A549 (cell line): ENCODE measurements at regions not wholly inside any gene's neighbourhood (a gene's known extent, or its start where the extent isn't known, plus 50 kb on each side); places are given as distances from the start of the nearest gene placed in this dataset.

Experiments used
- ATAC-seq, 2 experiments: fragments of 200-7000 bp in 1 of 2; fragments of >200 bp in 1 of 2; cut with Nextera tagmentation in 1 of 2; cut with Tn5 transposase in 1 of 2; 3 replicates each; pipeline versions ENCODE4 v1.8.0 to v1.9.1; 2018 to 2020; ENCODE audit warnings: mild to moderate bottlenecking in 1 of 2, moderate library complexity in 1 of 2
- CTCF ChIA-PET: fragments of 300-600 bp; sonication (Branson Sonifier 250); formaldehyde crosslinking; extraction: SDS; loops from one replicate; lab custom pipeline; 2021; ENCODE audit warnings: antibody characterized with exemption, inconsistent platforms; lab: Yijun Ruan, JAX
- POLR2A ChIA-PET: fragments of 350-600 bp; formaldehyde crosslinking; extraction: SDS; loops from one replicate; lab custom pipeline; 2021; ENCODE audit warnings: antibody characterized with exemption, inconsistent platforms; lab: Yijun Ruan, JAX
- DNase-seq, 2 experiments: peaks; one replicate each; pipeline versions ENCODE4 v3.0.0 to v3.0.0-alpha.2; 2011 to 2016; ENCODE audit warnings: low read depth in 1 of 2, low spot score in 1 of 2
- FAIRE-seq: peaks from 2 replicates; lab custom pipeline; 2011; peaks lifted over from hg19 to GRCh38; lab: Jason Lieb, UNC
- H3K27ac ChIP-seq, 2 experiments: fragments of >200 bp; sonication (Bioruptor Twin); formaldehyde crosslinking; 3 replicates each; pipeline ENCODE4 v1.5.1; 2016 to 2017
- H3K4me1 ChIP-seq: fragments of >200 bp; sonication (Bioruptor Twin); formaldehyde crosslinking; 3 replicates; pipeline ENCODE4 v1.6.1; 2016
- H3K4me2 ChIP-seq: fragments of >200 bp; sonication (Bioruptor Twin); formaldehyde crosslinking; 3 replicates; pipeline ENCODE4 v1.6.1; 2016
- H3K4me3 ChIP-seq: fragments of >200 bp; sonication (Bioruptor Twin); formaldehyde crosslinking; 3 replicates; pipeline ENCODE4 v1.5.1; 2016
- H3K9me3 ChIP-seq: fragments of >200 bp; sonication (Bioruptor Twin); formaldehyde crosslinking; 3 replicates; pipeline ENCODE4 v1.6.1; 2016
- BHLHE40 ChIP-seq: IDR thresholded peaks from 2 replicates; pipeline ENCODE4 v1.6.1; 2012; ENCODE audit warnings: low read depth, low read length, inconsistent platforms
- CBX8 ChIP-seq: fragments of 200-600 bp; sonication (generic); IDR thresholded peaks from 2 replicates; pipeline ENCODE4 v1.6.1; 2016
- CHD4 ChIP-seq: fragments of 200-600 bp; sonication (generic); IDR thresholded peaks from 2 replicates; pipeline ENCODE4 v1.6.1; 2016; ENCODE audit warnings: antibody characterized with exemption, mild to moderate bottlenecking, borderline replicate concordance
- EHMT2 ChIP-seq: fragments of 200-600 bp; sonication (generic); IDR thresholded peaks from 2 replicates; pipeline ENCODE4 v1.6.1; 2016; ENCODE audit warnings: antibody characterized with exemption, low read depth, mild to moderate bottlenecking, moderate library complexity
- FOSL2 ChIP-seq, 2 experiments: fragments of 450-650 bp in 1 of 2; fragments of >200 bp in 1 of 2; sonication (Bioruptor Twin) in 1 of 2; formaldehyde crosslinking; IDR thresholded peaks; 2 replicates each; pipeline versions ENCODE4 v1.5.0 to v1.6.1; 2016 to 2020; ENCODE audit warnings: mild to moderate bottlenecking in 1 of 2, moderate library complexity in 1 of 2
- HES2 ChIP-seq: fragments of >200 bp; sonication (Bioruptor Twin); formaldehyde crosslinking; IDR thresholded peaks from 2 replicates; pipeline ENCODE4 v1.6.1; 2016
- HEYL ChIP-seq: fragments of 250-450 bp; sonication (Bioruptor Pico); IDR thresholded peaks from 2 replicates; pipeline ENCODE4 v1.8.0; 2021; ENCODE audit warnings: mild to moderate bottlenecking, moderate library complexity
- HOXB13 ChIP-seq: fragments of 250-450 bp; sonication (Bioruptor Pico); IDR thresholded peaks from 2 replicates; pipeline ENCODE4 v1.5.0; 2020; ENCODE audit warnings: low read depth, mild to moderate bottlenecking, moderate library complexity
- HOXB5 ChIP-seq: fragments of 250-450 bp; sonication (Bioruptor Pico); IDR thresholded peaks from 2 replicates; pipeline ENCODE4 v1.5.0; 2020; ENCODE audit warnings: mild to moderate bottlenecking, moderate library complexity
- KDM1A ChIP-seq: fragments of 200-600 bp; sonication (generic); IDR thresholded peaks from 2 replicates; pipeline ENCODE4 v1.6.1; 2016; ENCODE audit warnings: low read depth, mild to moderate bottlenecking
- NFE2L2 ChIP-seq: fragments of 150-350 bp; conservative IDR thresholded peaks from 2 replicates; pipeline ENCODE4 v1.6.1; 2014; ENCODE audit warnings: low read length
- POLR2AphosphoS2 ChIP-seq: conservative IDR thresholded peaks from 2 replicates; pipeline ENCODE4 v1.6.1; 2012; ENCODE audit warnings: low read length, improper control_type of control experiment, inconsistent platforms
- RARB ChIP-seq: fragments of 250-450 bp; sonication (Bioruptor Pico); IDR thresholded peaks from 2 replicates; pipeline ENCODE4 v1.8.0; 2021; ENCODE audit warnings: mild to moderate bottlenecking, moderate library complexity
- RFX5 ChIP-seq: fragments of 450-650 bp; IDR thresholded peaks from 2 replicates; pipeline ENCODE4 v1.7.1; 2014; ENCODE audit warnings: antibody characterized with exemption, mild to moderate bottlenecking, moderate library complexity
- RNF2 ChIP-seq: fragments of 200-600 bp; sonication (generic); IDR thresholded peaks from 2 replicates; pipeline ENCODE4 v1.6.1; 2016; ENCODE audit warnings: low read depth, mild to moderate bottlenecking, antibody characterized with exemption, moderate library complexity, borderline replicate concordance
- SMC3 ChIP-seq: fragments of >200 bp; sonication (Bioruptor Twin); formaldehyde crosslinking; IDR thresholded peaks from 3 replicates; pipeline ENCODE4 v1.6.1; 2018; ENCODE audit warnings: inconsistent platforms
- WGBS: methylation state at CpG from one replicate; pipeline ENCODE4 v1.1.6; 2017; ENCODE audit errors: missing lambda C conversion rate; 5-methylcytosine and 5-hydroxymethylcytosine counted together
- TF ChIP-seq, protein P1 (sequence below): fragments of 450-650 bp; IDR thresholded peaks from 2 replicates; pipeline ENCODE4 v1.6.1; 2014; ENCODE audit warnings: antibody characterized with exemption
- TF ChIP-seq, protein P2 (sequence below): IDR thresholded peaks from 2 replicates; pipeline ENCODE4 v1.6.1; 2012; ENCODE audit warnings: low read depth, borderline replicate concordance
- TF ChIP-seq, protein P3 (sequence below): fragments of 250-450 bp; sonication (Bioruptor Pico); IDR thresholded peaks from 2 replicates; pipeline ENCODE4 v1.5.0; 2021; ENCODE audit warnings: mild to moderate bottlenecking, moderate library complexity, borderline replicate concordance

DNA sequence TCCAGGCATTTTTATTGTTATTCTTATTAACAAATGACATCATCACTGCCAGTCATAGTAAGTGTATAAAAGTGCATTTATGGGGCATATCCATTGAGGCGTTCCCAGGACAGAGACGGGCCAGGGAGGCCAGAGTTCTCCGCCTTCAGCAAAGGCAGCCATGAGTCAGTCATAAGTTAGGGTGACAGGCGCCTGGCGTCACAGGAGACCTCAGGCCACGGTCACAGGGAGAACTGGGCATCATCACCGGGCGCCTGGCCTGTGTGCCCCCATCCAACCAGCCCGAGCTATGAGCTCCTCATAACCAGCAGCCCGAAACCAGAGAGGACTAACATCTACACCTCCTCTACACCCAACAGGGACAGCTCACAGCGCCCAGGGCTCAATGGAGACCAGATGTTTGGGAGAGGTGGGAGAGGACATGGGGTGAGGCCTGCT is 259.2 kb downstream of the DLL1 start:
- CTCF ChIA-PET: no interaction called here
- H3K4me1 ChIP-seq: no peaks in the 10 kb centered on the region
- ATAC-seq (no peak), FAIRE-seq (no peak), DNase-seq (no peak)
- H3K4me2 ChIP-seq: no peak overlapping the region
- WGBS: 65% methylated on average over 6 of the region's 11 CpGs
- POLR2A ChIA-PET: no interaction called here
- H3K27ac ChIP-seq: no peak overlapping the region
- H3K9me3 ChIP-seq: no peaks in the 10 kb centered on the region
- no peak for TF ChIP-seq BHLHE40
- TF ChIP-seq CHD4: no peak
- TF ChIP-seq, protein P1, sequence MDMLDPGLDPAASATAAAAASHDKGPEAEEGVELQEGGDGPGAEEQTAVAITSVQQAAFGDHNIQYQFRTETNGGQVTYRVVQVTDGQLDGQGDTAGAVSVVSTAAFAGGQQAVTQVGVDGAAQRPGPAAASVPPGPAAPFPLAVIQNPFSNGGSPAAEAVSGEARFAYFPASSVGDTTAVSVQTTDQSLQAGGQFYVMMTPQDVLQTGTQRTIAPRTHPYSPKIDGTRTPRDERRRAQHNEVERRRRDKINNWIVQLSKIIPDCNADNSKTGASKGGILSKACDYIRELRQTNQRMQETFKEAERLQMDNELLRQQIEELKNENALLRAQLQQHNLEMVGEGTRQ: no peak
- no peak for TF ChIP-seq RNF2
- TF ChIP-seq CBX8: no peak
- no peak for TF ChIP-seq RARB
- no peak for TF ChIP-seq NFE2L2
- TF ChIP-seq, protein P2, sequence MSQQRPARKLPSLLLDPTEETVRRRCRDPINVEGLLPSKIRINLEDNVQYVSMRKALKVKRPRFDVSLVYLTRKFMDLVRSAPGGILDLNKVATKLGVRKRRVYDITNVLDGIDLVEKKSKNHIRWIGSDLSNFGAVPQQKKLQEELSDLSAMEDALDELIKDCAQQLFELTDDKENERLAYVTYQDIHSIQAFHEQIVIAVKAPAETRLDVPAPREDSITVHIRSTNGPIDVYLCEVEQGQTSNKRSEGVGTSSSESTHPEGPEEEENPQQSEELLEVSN: no peak
- no peak for TF ChIP-seq HOXB5
- no peak for TF ChIP-seq HOXB13 (CRISPR knock-in tag)
- no peak for TF ChIP-seq RFX5
- no peak for TF ChIP-seq KDM1A
- no peak overlapping the region for H3K4me3 ChIP-seq

- TF ChIP-seq, protein P2: no peak
- TF ChIP-seq RNF2: no peak
- TF ChIP-seq, protein P3, sequence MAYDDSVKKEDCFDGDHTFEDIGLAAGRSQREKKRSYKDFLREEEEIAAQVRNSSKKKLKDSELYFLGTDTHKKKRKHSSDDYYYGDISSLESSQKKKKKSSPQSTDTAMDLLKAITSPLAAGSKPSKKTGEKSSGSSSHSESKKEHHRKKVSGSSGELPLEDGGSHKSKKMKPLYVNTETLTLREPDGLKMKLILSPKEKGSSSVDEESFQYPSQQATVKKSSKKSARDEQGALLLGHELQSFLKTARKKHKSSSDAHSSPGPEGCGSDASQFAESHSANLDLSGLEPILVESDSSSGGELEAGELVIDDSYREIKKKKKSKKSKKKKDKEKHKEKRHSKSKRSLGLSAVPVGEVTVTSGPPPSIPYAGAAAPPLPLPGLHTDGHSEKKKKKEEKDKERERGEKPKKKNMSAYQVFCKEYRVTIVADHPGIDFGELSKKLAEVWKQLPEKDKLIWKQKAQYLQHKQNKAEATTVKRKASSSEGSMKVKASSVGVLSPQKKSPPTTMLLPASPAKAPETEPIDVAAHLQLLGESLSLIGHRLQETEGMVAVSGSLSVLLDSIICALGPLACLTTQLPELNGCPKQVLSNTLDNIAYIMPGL (CRISPR knock-in tag): no peak
- TF ChIP-seq SMC3: no peak
- TF ChIP-seq HEYL: no peak
- TF ChIP-seq HES2: no peak
- TF ChIP-seq POLR2AphosphoS2: no peak
- no peak for TF ChIP-seq FOSL2 (IDR thresholded peaks at IDR 0.05)
- TF ChIP-seq FOSL2 (CRISPR knock-in tag; IDR thresholded peaks at IDR 0.05): no peak
- no peak for TF ChIP-seq EHMT2
- no peak for TF ChIP-seq RARB
- TF ChIP-seq, protein P1: no peak
- TF ChIP-seq HOXB13 (CRISPR knock-in tag): no peak
- TF ChIP-seq CBX8: no peak
- POLR2A ChIA-PET: no interaction called here
- Histone ChIP-seq H3K4me3 (no peak overlapping the region), H3K27ac (no peak overlapping the region), H3K4me2 (no peak overlapping the region), H3K4me1 (no peaks in the 10 kb centered on the region), H3K9me3 (no peaks in the 10 kb centered on the region)
- 71% methylated on average over 4 of the region's 16 CpGs for WGBS
- no peak for DNase-seq
- no peak for FAIRE-seq
- CTCF ChIA-PET: no interaction called here
- ATAC-seq: no peak
Observed at GRCh38 chr6:170030821-170031471, 259.9 kb downstream of the DLL1 start.
